Thyroid gland (tissue), 4 donors: ENCODE measurements at regions not wholly inside any gene's neighbourhood (a gene's known extent, or its start where the extent isn't known, plus 50 kb on each side); places are given as distances from the start of the nearest gene placed in this dataset.

Source experiments
- POLR2A ChIP-seq, 2 donors: fragments of 450-650 bp; IDR thresholded peaks; one replicate each; pipeline ENCODE4 v1.6.1; 2017; ENCODE audit warnings: antibody characterized with exemption in 2 of 2, mild to moderate bottlenecking in 2 of 2, moderate library complexity in 1 of 2
- TF ChIP-seq, protein P1 (sequence below), 6 experiments: fragments of 200-600 bp in 3 of 6; fragments of 450-650 bp in 3 of 6; sonication (generic) in 3 of 6; IDR thresholded peaks; one replicate each; pipeline ENCODE4 v1.5.1; 2016 to 2019; ENCODE audit warnings: antibody characterized with exemption in 6 of 6, mild to moderate bottlenecking in 2 of 6, inconsistent platforms in 1 of 6, moderate library complexity in 1 of 6

DNA sequence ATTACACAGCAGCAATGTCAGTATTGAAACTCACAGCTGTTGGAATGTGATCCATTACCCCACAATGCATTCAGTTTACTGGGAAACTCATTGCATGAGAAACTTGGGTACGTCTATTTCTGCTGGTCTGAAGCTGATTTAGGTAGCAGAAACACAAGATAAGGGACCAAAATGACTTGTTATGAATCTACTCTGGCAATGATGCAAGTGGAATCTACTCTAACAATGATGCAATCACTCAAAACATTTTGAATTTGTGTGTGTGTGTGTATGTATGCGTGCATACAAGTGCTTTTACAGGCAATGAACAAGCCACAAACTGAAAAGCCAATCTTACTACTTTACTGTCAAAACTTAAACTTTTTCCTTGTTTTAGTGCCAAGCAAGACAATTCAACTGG lies 406.7 kb downstream of the ADCYAP1 start:
- TF ChIP-seq, protein P1, sequence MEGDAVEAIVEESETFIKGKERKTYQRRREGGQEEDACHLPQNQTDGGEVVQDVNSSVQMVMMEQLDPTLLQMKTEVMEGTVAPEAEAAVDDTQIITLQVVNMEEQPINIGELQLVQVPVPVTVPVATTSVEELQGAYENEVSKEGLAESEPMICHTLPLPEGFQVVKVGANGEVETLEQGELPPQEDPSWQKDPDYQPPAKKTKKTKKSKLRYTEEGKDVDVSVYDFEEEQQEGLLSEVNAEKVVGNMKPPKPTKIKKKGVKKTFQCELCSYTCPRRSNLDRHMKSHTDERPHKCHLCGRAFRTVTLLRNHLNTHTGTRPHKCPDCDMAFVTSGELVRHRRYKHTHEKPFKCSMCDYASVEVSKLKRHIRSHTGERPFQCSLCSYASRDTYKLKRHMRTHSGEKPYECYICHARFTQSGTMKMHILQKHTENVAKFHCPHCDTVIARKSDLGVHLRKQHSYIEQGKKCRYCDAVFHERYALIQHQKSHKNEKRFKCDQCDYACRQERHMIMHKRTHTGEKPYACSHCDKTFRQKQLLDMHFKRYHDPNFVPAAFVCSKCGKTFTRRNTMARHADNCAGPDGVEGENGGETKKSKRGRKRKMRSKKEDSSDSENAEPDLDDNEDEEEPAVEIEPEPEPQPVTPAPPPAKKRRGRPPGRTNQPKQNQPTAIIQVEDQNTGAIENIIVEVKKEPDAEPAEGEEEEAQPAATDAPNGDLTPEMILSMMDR (IDR thresholded peaks at IDR 0.05), result no peak
- TF ChIP-seq POLR2A (IDR thresholded peaks at IDR 0.05), result no peak
